DOHH2 (cell line): ENCODE measurements at regions not wholly inside any gene's neighbourhood (a gene's known extent, or its start where the extent isn't known, plus 50 kb on each side); places are given as distances from the start of the nearest gene placed in this dataset.

Experiments used
- CTCF ChIP-seq: fragments of 200-600 bp; sonication (generic); IDR thresholded peaks from one replicate; pipeline ENCODE4 v1.5.1; 2014; ENCODE audit warnings: antibody characterized with exemption, mild to moderate bottlenecking, low read depth, low read length; ENCODE audit not compliant: poor library complexity, severe bottlenecking
- EZH2phosphoT487 ChIP-seq: fragments of 200-600 bp; sonication (generic); IDR thresholded peaks from 2 replicates; pipeline ENCODE4 v1.6.1; 2017; ENCODE audit warnings: borderline replicate concordance, mild to moderate bottlenecking, antibody characterized with exemption, low read length, moderate library complexity, mixed read lengths

GRCh38 chr6:135616655-135617054 lies 119.1 kb upstream of the AHI1 start:
- TF ChIP-seq CTCF (no peak), EZH2phosphoT487 (no peak)
